ENCODE measurements at regions not wholly inside any gene's neighbourhood (a gene's known extent, or its start where the extent isn't known, plus 50 kb on each side); places are given as distances from the start of the nearest gene placed in this dataset.

DNA sequence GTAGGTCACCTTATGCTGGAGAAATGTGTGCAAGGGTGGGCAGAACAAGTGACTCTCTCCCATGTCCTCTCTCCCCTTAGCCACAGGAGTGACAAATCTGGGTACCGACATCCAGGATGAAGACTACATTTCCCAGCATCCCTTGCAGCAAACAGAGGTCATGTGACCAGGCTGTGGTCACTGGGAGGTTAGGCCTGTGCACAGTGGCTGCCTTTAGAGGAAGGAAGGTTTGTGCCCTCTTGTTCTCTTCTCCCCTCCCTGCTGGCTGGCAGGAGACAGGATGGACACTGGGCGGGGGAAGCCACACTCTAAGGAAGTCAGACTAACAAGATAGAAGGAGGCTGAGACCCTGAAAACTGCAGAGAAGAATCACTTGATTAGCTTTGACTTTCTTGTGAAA, 360.2 kb downstream of the PREX1 start:
- FAIRE-seq (peak; percentile 80), DNase-seq (ENCODE audit: low spot score) (no peak)

DNA sequence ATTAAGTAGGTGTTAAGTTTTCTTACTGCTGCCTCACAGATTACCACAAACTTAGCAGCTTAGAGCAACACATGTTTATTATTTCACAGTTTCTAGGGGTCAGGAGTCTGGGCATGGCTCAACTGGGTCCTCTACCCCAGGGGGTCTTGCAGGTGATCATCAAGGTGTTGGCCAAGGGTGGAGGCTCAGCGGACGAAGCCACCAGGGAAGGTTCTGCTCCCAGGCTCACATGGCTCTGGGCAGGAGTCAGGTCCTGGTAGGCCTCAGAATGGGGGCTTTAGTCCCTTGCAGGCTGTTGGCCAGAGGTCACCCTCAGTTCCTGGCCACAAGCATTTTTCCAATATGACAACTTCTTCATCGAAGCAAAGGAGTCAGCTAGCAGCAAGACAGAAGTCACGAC, 362.5 kb downstream of the PREX1 start:
- DNase-seq (ENCODE audit: low spot score) (no peak), FAIRE-seq (no peak)

DNA sequence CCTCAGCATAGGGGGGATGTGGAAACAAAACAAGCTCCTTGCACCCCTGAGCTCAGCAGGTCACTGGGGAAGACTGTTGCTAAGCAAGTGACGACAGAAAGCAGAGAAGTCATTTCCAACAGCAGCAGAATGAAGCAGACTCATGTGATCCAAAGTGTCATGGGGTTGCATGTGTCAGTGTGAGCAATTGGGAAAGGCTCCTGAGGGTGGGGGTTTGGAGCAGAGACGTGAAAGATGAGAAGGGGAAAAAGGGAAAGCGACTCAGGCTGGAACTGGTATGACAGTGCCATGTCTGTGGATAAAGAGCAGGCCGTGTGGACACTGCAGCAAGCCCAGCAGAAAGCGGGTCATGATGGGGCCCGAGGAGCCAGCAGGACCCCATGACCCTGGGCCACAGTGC, 363.9 kb downstream of the PREX1 start:
- DNase-seq (ENCODE audit: low spot score): no peak
- no peak for FAIRE-seq

DNA sequence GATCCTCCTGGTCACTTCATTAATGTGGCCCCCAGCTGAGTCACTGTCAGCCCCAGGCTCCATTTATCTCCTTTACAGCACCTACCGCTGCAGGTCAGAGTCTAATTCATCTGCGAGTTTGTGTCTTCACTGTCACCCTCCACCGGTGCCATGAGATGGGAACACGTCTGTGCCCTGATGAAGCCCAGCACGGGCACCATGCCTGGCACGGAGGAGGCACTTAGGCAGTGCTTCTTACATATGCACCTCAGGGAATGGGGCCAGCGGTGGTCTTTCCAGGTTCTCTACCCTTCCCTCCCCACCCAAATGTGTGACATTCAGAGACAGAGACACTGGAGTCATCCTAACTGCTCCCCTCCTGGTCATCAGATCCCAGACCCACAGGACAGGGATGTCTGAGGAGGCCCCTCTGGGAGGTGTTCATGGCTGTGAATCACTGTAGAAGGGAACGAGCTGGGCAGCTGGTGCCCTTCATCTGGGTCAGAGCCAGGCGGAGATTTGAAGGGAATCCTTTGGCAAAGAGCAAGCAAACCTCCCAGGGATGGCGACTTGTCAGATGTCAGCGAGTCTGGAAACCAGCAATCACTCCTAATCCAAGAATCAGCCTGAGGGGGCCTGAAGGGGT, 364.6 kb downstream of the PREX1 start:
- FAIRE-seq (no peak), DNase-seq (ENCODE audit: low spot score) (no peak)

DNA sequence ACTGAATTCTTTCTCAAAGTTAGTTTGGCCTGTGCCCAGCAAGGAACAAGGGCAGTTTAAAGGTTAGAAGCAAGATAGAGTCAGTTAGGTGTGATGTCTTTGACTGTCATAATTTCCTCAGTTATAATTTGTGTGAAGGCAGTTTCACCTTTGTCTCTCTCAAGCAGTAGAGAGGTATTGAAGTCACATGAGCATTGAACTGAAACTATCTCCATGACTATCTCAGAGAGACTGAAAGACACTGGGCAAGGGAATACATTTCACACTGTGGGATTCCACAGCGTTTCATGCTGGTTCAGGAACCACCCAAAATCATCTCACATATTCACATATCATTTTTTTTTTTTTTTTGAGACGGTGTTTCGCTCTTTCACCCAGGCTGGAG, 366.1 kb downstream of the PREX1 start:
- FAIRE-seq (no peak), DNase-seq (ENCODE audit: low spot score) (no peak)

DNA sequence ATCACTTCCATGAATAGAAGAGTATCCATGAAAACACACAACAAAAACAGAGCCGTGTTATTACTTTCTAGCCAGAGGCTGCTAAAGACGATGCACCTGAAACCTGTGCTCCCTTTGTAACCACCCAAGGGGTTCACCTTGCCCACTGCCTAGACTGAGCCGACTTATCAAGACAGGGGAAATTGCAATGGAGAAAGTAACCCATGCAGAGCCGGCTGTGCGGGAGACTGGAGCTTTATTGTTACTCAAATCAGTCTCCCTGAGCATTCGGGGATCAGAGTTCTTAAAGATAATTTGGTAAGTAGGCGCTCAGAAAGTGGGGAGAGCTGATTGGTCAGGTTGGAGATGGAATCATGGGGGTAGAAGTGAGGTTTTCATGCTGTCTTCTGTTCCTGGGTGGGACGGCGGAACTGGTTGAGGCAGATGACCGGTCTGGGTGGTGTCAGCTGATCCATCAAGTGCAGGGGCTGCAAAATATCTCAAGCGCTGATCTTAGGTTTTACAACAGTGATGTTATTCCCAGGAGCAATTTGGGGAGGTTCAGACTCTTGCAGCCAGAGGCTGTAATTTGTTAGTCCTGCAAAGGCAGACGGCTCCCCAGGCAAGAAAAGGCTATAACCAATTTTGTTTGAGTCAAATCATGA, 366.6 kb downstream of the PREX1 start:
- FAIRE-seq: no peak
- no peak for DNase-seq (ENCODE audit: low spot score)

DNA sequence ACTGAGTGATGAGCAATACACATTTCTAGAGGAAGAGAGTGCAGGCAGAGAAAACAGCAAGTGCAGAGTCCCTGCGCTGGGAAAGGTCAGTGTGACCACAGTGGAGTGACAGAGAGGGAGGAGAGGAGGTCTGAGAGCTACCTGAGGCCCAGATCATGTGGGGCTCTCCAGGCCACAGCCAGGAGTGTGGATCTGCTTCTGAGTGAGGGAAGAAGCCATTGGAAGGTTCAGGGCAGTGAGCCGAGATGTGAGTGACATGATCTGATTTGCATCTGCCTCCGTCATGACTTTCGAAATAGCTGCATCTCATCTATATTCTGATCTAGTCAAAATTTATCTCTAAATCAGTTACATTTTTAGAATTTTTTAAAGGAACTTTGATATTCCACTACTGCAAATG, 367.1 kb downstream of the PREX1 start:
- no peak for DNase-seq (ENCODE audit: low spot score)
- FAIRE-seq: no peak

DNA sequence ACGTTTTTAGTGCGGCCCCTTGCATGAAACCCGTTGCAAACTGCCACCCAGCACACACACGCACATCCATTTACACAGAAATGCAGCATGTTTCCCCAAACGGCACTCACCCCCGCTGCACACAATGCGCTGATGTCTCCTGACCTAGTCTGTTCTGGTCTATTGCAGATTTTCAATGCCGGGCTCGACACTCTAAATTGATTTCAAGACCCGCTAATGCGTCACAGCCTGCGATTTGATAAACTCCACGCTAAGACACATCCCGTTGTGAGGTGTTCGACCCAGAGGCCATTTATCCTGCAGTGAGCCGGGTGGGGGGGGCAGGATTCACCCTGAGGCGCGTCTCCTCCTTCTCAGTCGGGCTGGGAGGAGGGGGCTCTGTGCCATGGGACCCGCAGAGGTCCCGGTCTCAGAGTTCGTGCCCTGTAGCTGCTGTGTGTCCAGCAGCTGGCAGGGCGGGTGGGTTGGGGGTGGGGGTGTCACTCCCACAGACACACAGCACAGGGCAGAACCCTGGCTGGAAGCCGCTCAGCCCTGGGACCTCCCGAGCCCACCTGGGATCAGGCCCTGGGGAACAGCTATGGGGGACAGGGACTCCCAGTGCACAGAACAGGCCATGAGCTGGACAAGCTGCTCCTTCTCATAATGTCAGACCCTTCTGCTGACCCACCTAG, 367.9 kb downstream of the PREX1 start:
- DNase-seq (ENCODE audit: low spot score) (no peak), FAIRE-seq (no peak)

DNA sequence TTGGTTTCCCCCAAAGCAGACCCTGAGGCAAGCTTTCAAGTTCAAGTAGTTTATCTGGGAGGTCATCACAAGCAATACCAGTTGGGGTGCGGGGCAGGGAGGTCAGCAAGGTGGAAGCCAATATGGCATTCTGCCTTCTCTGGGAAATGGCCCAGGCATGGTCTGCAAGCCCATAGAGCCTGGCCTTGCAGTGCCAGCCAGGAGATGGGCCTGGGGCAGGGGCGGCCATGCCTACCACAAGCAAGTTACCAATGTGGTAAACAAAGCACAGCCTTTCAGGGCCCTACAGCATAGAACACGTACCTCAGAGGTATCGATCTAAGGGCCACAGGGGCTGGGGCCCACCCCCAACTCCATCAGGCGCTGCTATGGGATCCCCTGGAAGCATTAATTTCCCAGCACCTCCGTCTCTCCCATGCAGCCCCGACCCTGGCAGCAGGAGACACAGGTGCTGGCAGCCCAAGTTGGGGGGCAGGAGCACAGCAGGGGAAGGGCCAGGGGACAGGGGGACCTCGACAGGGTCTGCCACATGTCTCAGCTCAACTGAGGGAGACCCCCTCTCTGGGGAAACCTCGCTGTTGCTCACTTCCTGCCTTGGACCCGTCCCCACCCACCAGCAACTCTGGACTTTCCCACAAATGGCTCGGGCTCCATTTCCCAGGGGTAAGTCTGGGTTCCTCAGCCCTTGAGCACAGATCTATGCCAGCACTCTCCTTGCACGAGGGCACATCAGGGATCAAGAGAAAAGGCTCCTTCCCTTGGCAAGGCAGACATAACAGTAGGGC, 369.0 kb downstream of the PREX1 start:
- FAIRE-seq (no peak), DNase-seq (ENCODE audit: low spot score) (no peak)

DNA sequence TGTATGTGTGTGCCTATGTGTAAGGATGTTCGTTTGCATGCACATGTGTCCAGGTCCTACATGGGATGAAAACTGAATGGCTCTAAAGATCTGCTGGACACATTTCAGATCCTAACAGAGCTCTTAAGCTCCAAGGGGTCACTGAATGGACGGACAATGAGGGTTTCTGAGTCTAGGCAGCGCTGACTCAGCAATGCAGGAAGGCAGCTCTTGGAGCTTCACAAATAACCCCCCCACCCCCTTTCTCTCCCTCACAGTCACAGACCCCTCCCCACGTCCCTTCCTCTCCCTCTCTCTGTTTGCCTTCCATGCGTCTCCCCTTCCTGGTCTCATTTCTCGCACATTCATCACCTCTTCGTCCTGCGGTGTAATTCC, 369.8 kb downstream of the PREX1 start:
- DNase-seq (ENCODE audit: low spot score) (no peak), FAIRE-seq (no peak)

DNA sequence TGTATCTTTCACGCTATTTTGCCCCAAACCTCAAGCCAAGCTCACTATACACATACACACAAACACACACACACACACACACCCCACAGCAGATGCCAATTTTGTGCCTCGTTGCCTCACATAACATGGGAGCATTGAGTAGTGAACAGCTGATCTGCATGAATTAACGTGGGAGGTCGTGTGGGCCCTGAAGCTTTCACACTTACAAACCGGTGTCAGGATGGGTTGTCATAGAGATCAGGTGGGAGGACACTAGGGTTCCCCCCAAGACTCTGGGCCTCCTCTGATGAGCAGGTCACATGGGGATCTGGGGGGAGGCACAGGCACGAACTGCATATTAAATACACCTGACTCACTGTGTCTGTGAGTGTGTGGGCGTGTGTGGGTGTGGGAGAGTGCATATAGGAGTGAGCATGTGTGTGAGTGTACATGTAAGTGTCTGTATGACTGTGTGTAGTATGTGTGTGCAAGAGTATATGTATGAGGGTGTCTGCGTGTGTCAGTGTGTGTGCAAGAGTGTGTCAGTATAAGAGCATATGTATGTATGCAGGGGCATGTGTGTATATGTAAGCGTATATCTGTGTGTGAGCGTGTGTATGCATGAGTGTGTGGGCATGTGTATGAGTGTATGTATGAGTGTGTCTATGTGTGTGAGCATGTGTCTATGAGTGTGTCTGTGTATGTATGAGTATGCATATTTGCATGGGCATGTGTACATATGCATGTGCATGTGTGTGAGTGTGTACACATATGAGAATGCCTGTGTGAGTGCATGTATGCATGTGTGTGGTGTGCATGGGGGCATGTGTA, 370.4 kb downstream of the PREX1 start:
- DNase-seq (ENCODE audit: low spot score) (no peak), FAIRE-seq (peak; percentile 93)

DNA sequence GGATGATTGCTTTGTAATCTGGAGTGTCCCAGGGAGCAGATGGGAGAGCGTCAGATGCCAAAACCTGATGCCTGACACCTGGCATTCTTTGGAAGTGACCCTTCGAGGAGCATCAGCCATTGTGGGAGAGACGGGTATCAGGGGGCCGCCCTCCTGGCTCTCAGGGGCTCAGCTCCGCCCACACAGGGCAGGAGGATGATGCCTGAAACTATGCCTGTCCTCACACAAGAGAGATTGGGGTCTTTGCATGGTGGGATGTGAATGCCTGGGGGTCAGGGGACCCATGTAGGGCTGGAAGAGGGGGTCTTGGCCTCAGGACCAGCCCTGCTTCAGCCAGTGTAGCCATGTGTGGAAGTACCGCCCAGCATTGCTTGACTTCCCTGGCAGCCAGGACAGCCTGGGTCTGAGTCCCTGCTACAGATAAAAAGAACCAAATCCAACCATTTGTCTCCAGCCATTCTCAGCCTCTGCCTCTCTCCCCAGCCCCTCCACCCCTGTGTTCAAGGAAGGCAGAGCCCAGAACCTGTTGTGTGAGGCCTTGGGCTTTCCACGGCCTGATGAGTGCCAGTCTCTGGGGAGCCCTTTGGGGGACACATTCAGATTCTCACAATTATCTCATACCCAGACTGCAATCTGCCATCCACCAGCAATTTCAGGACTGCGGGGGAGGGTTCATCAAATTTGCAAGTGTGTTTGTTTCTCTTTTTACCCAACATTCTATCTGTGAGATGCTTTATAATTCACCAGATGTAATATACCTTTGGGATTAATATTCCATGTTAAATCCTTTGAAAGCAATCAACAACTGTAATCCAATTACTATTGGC, 371.2 kb downstream of the PREX1 start:
- no peak for FAIRE-seq
- DNase-seq (ENCODE audit: low spot score): no peak

DNA sequence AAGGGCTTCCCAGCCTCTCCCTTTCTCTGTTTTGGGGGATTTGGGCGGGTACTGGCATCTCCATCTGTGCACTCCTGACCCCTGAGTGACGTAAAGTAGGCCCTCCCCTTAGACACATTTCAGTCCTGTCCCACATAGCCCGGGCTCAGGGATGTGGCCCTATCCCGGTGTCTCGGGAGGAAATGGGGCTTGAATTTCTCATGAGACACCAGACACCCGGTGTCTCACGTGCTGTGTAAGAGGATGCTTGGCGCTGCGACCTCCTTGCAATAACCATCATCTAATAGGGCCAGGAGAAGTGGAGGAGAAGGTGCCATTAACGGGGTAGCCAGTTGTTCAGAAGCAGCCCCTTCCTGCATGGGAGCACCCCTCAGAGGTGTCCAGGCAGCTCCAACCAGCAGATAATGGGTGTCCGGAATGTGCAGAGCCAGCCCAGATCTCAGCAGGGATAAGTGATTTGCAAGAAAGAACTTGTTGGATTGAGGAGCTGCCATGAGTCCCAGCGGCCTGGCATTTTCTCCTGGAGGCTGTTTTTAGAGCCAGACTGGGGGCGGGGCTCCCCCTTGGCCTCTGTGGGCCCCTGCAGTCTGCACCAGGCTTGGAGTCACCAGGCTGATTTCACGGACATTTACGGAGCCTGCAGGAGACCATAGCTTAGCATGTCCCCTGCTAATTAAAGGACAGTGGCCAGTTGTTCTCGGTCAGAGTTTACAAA, 372.0 kb downstream of the PREX1 start:
- DNase-seq (ENCODE audit: low spot score) (no peak), FAIRE-seq (no peak)

DNA sequence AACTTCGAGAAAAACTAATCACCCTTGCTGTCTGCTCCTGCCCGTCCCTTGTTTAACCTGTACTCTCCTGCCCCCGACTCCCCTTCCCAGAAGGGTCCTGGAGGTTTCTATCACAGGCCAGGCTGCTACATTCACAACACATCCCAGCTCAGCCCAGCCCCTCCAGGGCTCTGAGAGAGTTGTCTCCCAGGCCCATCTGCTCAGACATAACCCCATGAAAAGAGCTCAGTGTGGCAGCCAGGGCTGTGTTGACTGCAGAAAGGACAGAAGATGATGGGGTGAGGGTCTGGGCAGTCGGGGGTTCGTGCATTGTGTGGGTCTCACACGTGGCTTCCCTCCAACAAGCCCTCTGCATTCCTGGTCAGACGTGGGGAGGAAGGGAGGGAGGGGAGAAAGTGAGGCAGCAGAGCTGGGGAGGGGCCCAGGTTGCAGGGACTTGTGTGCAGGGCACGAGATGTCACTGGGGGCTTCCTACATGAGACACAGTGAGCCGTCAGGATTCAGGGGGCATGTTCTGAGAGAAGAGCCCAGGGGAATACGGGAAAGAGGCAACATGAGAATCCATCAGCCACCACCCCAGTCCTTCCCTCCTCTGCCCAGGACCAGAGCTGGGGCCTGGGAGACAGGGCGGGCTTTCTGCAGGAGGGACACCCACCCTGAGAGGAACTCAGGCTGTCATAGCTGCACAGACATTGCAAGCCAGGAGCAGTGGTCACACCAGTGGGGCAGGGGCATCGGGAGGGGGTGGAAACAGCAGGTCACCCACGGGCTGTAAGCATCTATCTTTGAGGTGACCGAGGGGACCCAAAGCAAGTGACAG, 372.9 kb downstream of the PREX1 start:
- no peak for FAIRE-seq

DNA sequence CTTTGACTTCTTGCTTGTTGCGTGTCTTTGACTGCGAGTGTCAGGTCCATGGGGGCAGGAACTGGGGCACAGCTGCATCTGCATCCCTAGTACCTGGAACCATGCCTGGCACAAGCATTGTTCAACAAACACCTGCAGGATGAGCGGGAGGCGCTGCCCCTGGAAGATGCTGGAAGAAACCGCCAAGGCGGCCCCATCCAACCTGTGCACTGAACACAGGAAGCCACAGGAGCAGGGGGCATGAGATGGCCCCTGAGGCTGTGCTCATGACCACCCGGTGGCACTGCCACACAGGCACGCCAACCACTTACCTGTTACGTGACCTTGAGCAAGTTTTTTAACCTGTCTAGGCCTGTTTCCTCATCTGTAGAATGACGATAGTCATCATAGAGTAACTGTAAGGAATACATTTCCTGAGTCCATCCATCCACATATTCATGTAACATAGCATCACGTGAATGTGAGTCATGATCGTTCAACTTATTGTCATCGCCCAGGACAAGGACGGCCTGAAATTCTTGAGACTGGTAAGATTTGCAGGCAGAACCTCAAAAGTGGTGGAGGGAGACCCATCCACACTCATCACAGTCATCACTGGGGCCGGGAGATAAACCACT, 374.2 kb downstream of the PREX1 start:
- DNase-seq (ENCODE audit: low spot score) (no peak), FAIRE-seq (peak; percentile 75)

More for the DNA sequence above, 372.9 kb downstream of the PREX1 start:
- no peak for DNase-seq (ENCODE audit: low spot score)

DNA sequence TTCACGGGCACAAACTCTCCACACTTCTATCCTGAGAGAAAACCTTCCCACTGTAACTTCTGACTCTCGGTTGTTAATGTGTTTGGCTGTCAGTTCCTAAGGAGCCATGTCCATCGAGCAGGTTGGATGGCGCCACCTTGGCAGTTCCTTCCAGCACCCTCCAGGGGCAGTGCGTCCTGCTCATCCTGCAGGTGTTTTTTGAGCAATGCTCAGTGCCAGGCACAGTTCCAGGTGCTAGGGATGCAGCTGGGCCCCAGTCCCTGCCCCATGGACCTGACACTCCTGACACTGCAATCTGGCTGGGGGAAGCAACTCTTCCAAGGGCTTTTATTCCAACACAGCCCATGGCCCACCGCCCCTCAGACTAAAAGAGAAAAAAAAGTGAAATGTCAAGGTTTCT, 376.4 kb downstream of the PREX1 start:
- FAIRE-seq: no peak

DNA sequence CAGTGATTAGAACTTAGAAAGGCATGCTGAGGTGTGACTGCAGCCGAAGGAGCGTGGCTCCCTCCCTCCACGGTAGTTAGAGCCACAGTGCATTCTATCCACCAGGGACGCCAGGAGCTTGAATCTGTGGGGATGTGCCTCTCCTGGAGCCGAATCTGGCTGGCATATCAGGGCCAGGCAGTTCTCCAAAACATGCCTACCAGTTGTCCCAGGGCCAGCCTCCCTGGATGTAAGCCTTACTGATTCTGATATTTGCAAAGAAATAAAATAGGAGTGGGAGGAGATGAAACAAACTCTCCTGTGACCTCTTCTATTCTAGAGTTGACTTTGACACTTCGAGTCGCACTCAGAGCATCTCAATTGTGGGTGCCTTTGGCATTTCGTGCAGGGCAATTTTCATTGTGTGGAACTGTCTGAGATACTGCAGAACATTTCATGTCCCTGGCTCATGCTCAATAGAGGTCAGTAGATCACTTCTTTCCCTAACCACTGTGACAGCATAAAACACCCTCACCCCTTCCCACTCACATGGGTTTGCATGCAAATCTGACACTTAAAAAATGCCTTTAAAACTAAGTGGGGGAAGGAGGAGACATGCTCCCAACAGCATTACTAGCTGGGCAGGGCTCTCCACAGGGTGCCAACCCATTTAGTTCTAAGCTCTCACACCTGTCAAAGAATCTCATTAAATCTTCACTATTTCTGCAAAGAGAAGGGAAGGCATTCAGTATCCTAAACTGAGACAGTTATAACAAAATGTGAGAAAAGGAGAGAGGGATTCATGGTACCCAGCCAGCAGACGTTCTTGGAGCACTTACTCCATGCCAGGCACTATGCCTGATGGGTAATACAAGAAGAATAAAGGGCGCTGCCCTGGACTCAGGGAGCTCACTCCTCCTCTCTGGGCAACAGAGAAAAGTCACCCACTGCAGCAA, 378.9 kb downstream of the PREX1 start:
- FAIRE-seq: no peak
- DNase-seq (ENCODE audit: low spot score): no peak

More for the DNA sequence above, 376.4 kb downstream of the PREX1 start:
- no peak for DNase-seq (ENCODE audit: low spot score)

Data from urothelium cell line (cell line).